Neural cell (in vitro differentiated cells): ENCODE measurements at regions not wholly inside any gene's neighbourhood (a gene's known extent, or its start where the extent isn't known, plus 50 kb on each side); places are given as distances from the start of the nearest gene placed in this dataset.

ENCODE experiments used
- EP300 ChIP-seq: fragments of 450-650 bp; conservative IDR thresholded peaks from 2 replicates; pipeline ENCODE4 v1.6.1; 2014; ENCODE audit warnings: antibody characterized with exemption, mild to moderate bottlenecking, moderate library complexity; ENCODE audit not compliant: poor library complexity, severe bottlenecking
- EZH2 ChIP-seq: fragments of 200-600, 300-800 bp; shearing (Covaris generic), sonication (generic); IDR thresholded peaks from 2 replicates; pipeline ENCODE4 v1.6.1; 2014; ENCODE audit warnings: antibody characterized with exemption, low read length, borderline replicate concordance, mild to moderate bottlenecking; ENCODE audit not compliant: insufficient read depth, poor library complexity, severe bottlenecking
- POLR2AphosphoS5 ChIP-seq: IDR thresholded peaks from 2 replicates; pipeline ENCODE4 v1.6.1; 2012
- TAF1 ChIP-seq: IDR thresholded peaks from 2 replicates; pipeline ENCODE4 v1.6.1; 2012; ENCODE audit warnings: low read depth
- TF ChIP-seq, protein P1 (sequence below): fragments of 450-650 bp; IDR thresholded peaks from 2 replicates; pipeline ENCODE4 v1.5.1; 2014; ENCODE audit warnings: antibody characterized with exemption, mild to moderate bottlenecking, moderate library complexity; ENCODE audit not compliant: poor library complexity, severe bottlenecking

DNA sequence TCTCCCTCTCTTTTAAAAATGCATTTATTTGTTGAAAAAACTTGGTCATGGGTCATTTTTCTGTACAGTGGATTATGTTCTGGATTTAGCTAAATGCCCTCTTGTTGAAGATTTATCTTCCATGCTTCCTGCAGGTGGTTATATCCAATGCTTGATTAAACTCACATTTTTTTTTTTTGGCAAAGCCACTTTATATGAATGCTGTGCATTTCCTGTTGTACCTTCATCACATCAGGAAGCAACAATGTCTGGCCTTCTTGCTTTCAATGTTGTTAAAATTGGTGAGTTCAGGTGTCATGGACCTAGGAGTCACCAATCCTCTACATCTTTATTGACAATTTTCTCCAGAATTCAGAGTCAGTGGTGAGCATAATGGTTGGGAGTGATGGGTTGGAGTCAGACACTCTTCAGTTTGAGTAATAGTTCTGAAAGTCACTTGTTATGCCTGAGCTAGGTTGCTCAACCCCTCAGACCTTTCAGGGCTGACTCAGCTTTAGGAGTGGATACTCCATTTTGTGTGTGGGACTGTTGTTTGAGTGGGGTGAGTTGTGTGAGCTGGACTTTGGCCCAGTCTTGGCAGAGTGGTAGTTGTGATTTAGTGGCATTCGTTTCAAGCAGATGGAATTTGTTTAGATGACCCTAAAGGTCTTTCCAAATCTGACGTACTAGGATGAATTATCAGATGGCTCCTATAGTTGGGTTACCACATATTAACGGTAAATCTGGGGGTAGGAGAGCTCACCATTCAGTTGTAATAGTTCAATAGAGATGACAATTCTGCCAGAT, 213.5 kb upstream of the ZNF32 start:
- TF ChIP-seq, protein P1, sequence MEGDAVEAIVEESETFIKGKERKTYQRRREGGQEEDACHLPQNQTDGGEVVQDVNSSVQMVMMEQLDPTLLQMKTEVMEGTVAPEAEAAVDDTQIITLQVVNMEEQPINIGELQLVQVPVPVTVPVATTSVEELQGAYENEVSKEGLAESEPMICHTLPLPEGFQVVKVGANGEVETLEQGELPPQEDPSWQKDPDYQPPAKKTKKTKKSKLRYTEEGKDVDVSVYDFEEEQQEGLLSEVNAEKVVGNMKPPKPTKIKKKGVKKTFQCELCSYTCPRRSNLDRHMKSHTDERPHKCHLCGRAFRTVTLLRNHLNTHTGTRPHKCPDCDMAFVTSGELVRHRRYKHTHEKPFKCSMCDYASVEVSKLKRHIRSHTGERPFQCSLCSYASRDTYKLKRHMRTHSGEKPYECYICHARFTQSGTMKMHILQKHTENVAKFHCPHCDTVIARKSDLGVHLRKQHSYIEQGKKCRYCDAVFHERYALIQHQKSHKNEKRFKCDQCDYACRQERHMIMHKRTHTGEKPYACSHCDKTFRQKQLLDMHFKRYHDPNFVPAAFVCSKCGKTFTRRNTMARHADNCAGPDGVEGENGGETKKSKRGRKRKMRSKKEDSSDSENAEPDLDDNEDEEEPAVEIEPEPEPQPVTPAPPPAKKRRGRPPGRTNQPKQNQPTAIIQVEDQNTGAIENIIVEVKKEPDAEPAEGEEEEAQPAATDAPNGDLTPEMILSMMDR = no peak
- TF ChIP-seq POLR2AphosphoS5 (no peak), TAF1 (no peak), EZH2 (no peak), EP300 (no peak)
